NCI-H446 (cell line): ENCODE measurements at regions not wholly inside any gene's neighbourhood (a gene's known extent, or its start where the extent isn't known, plus 50 kb on each side); places are given as distances from the start of the nearest gene placed in this dataset.

ENCODE experiments used
- DNase-seq, 2 experiments: peaks; one replicate each; lab custom pipeline; 2025; lab: John Stamatoyannopoulos, UW

DNA sequence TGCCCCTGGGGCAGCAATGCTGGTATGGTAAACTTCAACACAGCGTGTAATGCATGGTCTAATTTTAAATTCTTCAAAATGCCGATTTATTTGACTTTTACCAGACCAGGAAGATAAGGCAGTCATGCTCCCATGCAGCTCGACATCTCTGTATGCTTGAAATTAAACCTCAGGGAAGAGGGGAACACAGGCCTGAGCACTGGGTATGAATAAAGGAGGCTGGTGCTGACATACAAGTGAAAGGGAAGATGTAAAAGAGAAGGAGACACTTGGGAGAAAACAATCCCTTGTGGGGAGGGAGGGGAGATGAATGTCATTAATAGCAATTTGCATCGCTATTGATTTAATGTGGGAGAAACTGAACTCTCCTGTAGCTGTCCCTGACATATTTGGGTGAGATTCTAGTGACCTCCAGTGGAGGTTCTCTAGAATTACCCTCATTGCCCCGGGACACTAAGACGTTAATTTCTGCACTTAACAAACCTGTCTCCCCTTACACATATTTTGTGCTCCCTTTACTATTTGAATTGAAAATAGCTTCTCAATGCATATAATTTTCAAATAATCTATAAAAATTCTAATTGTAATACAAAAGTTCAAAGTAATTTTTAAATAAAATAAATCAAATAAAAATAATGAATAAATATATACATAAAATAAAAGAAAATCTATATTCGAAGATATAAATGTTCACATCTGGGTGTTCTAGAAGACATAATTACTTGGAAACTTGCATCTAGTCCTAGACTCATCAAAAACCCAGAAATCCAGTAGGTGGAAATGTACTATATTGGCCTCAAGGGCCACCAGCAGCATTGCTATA is 283.1 kb downstream of the LMX1A start:
- peak; percentile 37 to 86 for DNase-seq

GRCh38 chr1:165070675-165071074 is 285.8 kb downstream of the LMX1A start:
- peak in 1 of 2 experiments; percentile 38 for DNase-seq

GRCh38 chr1:165069829-165070228 is 286.7 kb downstream of the LMX1A start:
- no peak for DNase-seq

DNA sequence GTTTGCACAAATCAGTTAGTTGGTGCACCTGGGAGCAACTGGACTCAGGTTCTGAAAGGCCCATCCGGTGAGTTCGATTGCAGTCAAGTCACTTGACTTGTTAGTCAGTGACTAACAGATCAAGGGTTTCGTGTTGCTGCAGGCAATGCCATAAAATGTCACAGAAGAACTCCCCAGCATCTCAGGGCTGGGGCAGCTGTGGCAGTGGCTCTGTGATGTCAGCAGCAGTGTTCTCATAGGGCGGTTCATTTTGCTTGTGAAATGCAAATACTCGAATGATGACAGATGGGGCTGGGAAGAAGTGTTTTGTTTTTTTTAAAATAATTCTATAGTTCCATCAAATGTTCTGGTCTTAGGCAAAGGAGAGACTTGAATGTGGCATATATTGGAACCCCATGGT is 287.8 kb downstream of the LMX1A start:
- DNase-seq: no peak

DNA sequence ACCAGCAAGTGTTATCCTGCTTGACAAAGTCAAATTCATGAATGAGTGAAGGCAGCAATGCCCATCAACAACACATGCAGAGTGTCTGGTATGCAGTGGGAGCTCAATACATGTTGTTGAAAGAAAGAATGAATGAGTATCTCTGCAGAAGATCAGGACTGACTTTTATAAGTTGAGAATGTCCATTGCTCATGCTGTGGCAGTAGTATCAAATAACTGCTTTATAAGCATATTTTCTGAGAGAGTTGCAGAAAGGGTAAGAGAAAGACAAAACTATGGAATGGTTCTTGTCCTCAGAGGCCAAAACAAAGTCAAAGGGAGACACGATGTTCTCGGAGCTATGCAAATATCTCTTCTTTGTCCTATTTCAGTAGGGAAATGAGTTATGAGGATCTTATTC is 288.7 kb downstream of the LMX1A start:
- no peak for DNase-seq

GRCh38 chr1:165063181-165063965 is 293.1 kb downstream of the LMX1A start:
- DNase-seq: peak in 1 of 2 experiments; percentile 48

GRCh38 chr1:165062346-165062745 is 294.2 kb downstream of the LMX1A start:
- DNase-seq: no peak

DNA sequence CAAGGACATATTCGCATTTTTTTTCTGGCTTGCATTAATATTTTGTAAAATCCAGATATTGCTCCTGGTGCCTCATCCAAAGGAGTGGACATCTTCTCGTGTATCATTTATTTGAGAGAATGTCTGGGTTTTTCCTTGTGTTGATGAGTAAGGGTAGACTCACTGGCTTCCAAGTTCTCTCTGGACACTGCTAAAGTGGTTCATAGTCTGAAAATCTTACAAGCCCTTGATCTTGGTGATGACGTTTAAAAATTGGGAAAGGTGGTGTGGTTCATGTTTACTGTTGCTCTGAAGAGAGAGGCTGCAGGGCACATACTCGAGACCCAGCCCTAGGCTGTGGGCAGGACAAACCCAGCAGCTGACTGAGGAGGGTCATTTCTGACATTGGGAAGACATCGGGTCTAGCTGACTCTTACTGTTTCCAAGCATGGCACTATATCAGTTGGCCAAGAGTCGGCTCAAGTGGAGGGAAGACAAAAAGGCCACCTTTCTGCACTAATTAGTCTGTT is 296.2 kb downstream of the LMX1A start:
- DNase-seq: no peak

GRCh38 chr1:165057956-165058355 is 298.6 kb downstream of the LMX1A start:
- DNase-seq: no peak

DNA sequence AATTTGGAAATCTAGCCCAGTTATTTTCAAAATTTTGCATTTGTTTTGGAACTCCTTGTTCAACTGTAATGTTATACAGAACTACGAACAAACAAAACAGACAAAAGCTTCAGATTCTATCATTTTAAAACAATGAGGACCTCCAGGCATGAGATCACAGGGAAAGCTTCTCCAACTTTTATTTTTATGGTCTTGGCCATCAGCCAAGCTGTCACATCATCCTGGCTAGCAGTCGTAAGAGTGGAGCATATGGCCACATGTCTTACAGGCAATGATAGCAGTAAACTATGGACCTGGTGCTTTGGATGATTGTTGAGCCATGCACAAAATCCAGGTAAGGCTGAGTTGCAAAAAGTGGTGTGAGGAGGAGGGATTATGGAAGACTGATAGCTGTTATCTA is 299.6 kb downstream of the LMX1A start:
- DNase-seq: peak; percentile 75 to 82

DNA sequence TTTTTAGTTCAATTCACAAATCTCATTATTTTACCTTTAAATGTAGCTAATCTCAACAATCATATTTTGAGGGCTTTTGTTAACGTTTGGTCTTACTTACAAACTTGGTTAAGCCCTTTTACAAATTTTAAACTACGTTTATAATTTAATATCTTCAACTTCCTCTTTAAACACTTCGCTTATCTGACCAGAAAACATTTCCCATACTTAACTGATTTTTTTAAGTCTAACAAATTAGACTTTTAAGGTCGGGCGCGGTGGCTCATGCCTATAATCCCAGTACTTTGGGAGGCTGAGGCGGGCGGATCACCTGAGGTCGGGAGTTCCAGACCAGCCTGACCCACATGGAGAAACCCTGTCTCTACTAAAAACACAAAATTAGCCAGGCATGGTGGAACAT is 300.9 kb downstream of the LMX1A start:
- DNase-seq: no peak

DNA sequence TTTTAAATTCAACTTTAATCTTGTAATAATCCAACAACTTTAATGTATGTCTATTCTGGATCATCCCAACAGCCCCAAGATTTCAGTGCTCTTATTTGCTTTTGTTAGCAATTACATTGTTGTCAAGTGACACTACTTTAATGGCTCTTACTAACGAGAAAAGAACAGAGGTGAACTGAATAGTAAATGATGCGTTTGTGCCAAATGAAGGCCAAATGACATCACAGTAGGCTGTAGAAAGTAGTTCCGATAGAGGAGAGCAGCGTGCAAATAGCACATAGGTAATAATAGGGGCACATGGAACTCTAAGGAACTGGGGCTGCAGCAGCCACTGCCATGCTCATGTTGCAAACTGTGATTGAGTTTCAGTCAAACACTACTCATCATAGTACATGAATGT is 301.9 kb downstream of the LMX1A start:
- no peak for DNase-seq

DNA sequence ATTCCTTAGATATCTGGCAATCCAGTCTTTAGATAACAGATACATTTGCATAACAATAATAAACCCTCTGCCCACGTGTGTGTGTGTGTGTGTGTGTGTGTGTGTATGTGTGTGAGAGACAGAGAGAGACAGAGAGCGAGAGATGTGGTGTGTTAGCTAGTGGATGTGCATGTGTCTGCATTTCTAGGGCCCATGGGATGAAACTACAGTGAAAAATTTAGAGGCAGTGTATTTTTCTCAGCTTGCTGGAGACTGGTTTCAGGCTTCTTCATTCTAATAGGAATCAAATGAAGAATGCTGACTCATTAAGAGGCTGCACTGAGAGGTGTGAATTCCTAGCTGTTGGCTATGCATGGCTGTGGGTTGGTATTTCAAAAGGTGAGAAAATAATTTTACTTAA is 303.2 kb downstream of the LMX1A start:
- no peak for DNase-seq

- DNase-seq: no peak
Measured at GRCh38 chr1:165052936-165053335, 303.6 kb downstream of the LMX1A start.

DNA sequence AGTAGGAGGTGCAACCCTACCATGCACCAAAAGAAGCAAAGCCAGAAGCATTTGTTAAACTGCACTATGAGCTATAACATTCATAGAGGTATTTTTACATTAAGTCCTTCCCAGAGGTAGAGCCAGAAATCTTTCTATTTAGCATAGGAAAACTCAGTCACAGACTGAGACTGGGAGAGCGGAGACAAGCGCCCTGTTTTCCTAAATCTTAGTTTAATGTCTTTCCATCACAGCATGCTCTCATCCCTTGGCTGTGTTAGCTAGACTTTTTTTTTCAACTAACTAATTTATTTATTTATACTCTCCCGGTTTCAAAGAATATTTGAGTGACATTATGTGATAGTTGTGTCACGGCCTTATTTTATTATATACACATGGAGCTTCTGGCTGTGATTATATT is 304.1 kb downstream of the LMX1A start:
- no peak for DNase-seq

DNA sequence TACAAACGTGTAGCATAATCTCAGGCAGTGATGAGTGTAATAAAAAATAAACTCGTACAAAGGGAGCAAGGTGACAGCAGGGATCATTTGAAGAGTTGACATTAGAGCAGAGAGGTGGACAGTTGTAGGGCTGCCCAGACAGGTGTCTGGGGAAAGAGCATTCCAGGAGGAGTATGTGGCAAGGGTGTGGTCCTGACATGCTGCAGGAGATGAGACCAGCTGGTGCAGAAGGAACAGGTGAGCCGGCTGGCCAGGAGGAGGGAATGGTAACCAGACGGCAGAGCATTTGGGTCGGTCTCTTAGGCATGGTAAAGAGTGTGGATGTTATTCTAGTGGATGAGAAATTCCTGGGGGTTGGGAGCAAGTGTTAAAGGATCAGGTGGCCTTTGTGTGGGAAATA is 306.3 kb downstream of the LMX1A start:
- no peak for DNase-seq

GRCh38 chr1:165047994-165048393 is 308.5 kb downstream of the LMX1A start:
- DNase-seq: no peak

- DNase-seq: no peak
Measured at GRCh38 chr1:165045902-165046301, 310.6 kb downstream of the LMX1A start.

GRCh38 chr1:165040641-165041040 is 315.9 kb downstream of the LMX1A start:
- DNase-seq: no peak

DNA sequence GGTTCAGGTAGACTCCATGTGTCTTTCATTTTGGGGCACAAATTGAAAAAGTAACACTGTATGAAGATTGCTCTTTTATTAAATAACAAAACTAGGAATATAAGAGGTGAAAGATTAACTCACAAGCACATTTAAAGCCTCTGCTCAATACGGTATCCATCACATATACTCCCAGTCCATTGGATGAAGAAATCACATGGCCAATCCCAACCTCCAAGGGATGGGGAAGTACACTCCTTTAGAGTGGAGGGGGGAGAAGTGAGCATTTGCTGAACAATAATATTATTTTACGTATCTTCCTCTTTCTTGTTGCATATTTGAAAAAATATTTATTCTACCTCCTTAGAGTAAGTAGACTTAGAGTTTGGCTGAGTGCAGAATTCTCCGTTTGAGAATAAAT is 316.5 kb downstream of the LMX1A start:
- no peak for DNase-seq

GRCh38 chr1:165036403-165036802 is 320.1 kb downstream of the LMX1A start:
- DNase-seq: no peak

- no peak for DNase-seq
Measured at GRCh38 chr1:165034136-165034809, 322.2 kb downstream of the LMX1A start.

GRCh38 chr1:165031001-165031400 is 325.5 kb downstream of the LMX1A start:
- DNase-seq: no peak
